GM08714 (cell line): ENCODE measurements at regions not wholly inside any gene's neighbourhood (a gene's known extent, or its start where the extent isn't known, plus 50 kb on each side); places are given as distances from the start of the nearest gene placed in this dataset.

ENCODE experiments used
- H3K4me3 ChIP-seq: fragments of 200-500 bp; sonication (Bioruptor generic); 2 replicates; pipeline ENCODE4 v1.5.1; 2014; ENCODE audit warnings: mild to moderate bottlenecking, low read length, inconsistent platforms
- ZNF274 ChIP-seq: IDR thresholded peaks from 2 replicates; pipeline ENCODE4 v1.6.1; 2012; ENCODE audit warnings: mild to moderate bottlenecking, low read depth, low read length

- TF ChIP-seq ZNF274: no peak
- no peak overlapping the region for H3K4me3 ChIP-seq
These were observed 122.2 kb upstream of the MGMT start for GRCh38 chr10:129344731-129345355.

- no peak for TF ChIP-seq ZNF274
- H3K4me3 ChIP-seq: no peak overlapping the region
These were observed 121.3 kb upstream of the MGMT start for GRCh38 chr10:129345763-129346162.

- no peak overlapping the region for H3K4me3 ChIP-seq
- TF ChIP-seq ZNF274: no peak
These were observed 116.4 kb upstream of the MGMT start for GRCh38 chr10:129350690-129351089.

- TF ChIP-seq ZNF274: no peak
- no peak overlapping the region for H3K4me3 ChIP-seq
These were observed 113.9 kb upstream of the MGMT start for GRCh38 chr10:129353101-129353500.

GRCh38 chr10:129360046-129360445, 107.0 kb upstream of the MGMT start:
- H3K4me3 ChIP-seq: no peak overlapping the region
- TF ChIP-seq ZNF274: no peak

GRCh38 chr10:129361676-129362376, 105.2 kb upstream of the MGMT start:
- no peak for TF ChIP-seq ZNF274
- H3K4me3 ChIP-seq: no peak overlapping the region

- TF ChIP-seq ZNF274: no peak
- no peak overlapping the region for H3K4me3 ChIP-seq
These were observed 102.1 kb upstream of the MGMT start for GRCh38 chr10:129364949-129365348.

GRCh38 chr10:129365767-129366402, 101.2 kb upstream of the MGMT start:
- no peak for TF ChIP-seq ZNF274
- H3K4me3 ChIP-seq: no peak overlapping the region

GRCh38 chr10:129366450-129366849, 100.6 kb upstream of the MGMT start:
- no peak for TF ChIP-seq ZNF274
- no peak overlapping the region for H3K4me3 ChIP-seq

GRCh38 chr10:129369566-129369965, 97.5 kb upstream of the MGMT start:
- no peak for TF ChIP-seq ZNF274
- H3K4me3 ChIP-seq: no peak overlapping the region

- TF ChIP-seq ZNF274: no peak
- no peak overlapping the region for H3K4me3 ChIP-seq
These were observed 95.5 kb upstream of the MGMT start for GRCh38 chr10:129371541-129371940.

GRCh38 chr10:129372172-129372571, 94.9 kb upstream of the MGMT start:
- no peak for TF ChIP-seq ZNF274
- no peak overlapping the region for H3K4me3 ChIP-seq

- H3K4me3 ChIP-seq: no peak overlapping the region
- no peak for TF ChIP-seq ZNF274
These were observed 93.8 kb upstream of the MGMT start for GRCh38 chr10:129373231-129373630.

GRCh38 chr10:129373718-129374117, 93.3 kb upstream of the MGMT start:
- H3K4me3 ChIP-seq: no peak overlapping the region
- no peak for TF ChIP-seq ZNF274

- H3K4me3 ChIP-seq: no peak overlapping the region
- no peak for TF ChIP-seq ZNF274
These were observed 91.9 kb upstream of the MGMT start for GRCh38 chr10:129375171-129375570.
